Naive thymus-derived CD4-positive, alpha-beta T cell (primary cell): ENCODE measurements at regions not wholly inside any gene's neighbourhood (a gene's known extent, or its start where the extent isn't known, plus 50 kb on each side); places are given as distances from the start of the nearest gene placed in this dataset.

Source experiments
- ATAC-seq: fragments of 150-1000 bp; cut with Tn5 transposase; 2 replicates; pipeline ENCODE4 v1.10.0; 2021; ENCODE audit warnings: mild to moderate bottlenecking, moderate library complexity
- CTCF ChIA-PET: fragments of 350-600 bp; sonication (Branson Sonifier 250); formaldehyde crosslinking; loops from one replicate; lab custom pipeline; 2021; ENCODE audit warnings: antibody characterized with exemption; lab: Charles Lee
- POLR2A ChIA-PET: fragments of 350-600 bp; sonication (Branson Sonifier 250); formaldehyde crosslinking; loops from one replicate; lab custom pipeline; 2021; ENCODE audit warnings: antibody characterized with exemption, inconsistent platforms; lab: Charles Lee
- DNase-seq, 9 donors: peaks; one replicate each; pipeline versions ENCODE4 v3.0.0 to v3.0.0-alpha.2; 2020 to 2022; ENCODE audit warnings: mixed read lengths in 1 of 9
- H3K27ac ChIP-seq: one replicate; pipeline ENCODE4 v1.7.0; 2013; ENCODE audit warnings: mild to moderate bottlenecking, low read depth, low read length, moderate library complexity
- H3K27me3 ChIP-seq, 2 donors: one replicate each; pipeline ENCODE4 v1.7.0; 2013; ENCODE audit warnings: low read length in 2 of 2, mild to moderate bottlenecking in 2 of 2, moderate library complexity in 2 of 2; ENCODE audit not compliant: control insufficient read depth in 2 of 2, insufficient read depth in 2 of 2
- H3K36me3 ChIP-seq, 3 experiments: 1 replicate in 2 of 3; 2 replicates in 1 of 3; pipeline ENCODE4 v1.7.0; 2013; ENCODE audit warnings: low read length in 3 of 3, mild to moderate bottlenecking in 3 of 3, moderate library complexity in 1 of 3; ENCODE audit not compliant: insufficient read depth in 3 of 3, control insufficient read depth in 2 of 3
- H3K4me1 ChIP-seq, 2 donors: one replicate each; pipeline ENCODE4 v1.7.0; 2013; ENCODE audit warnings: low read length in 2 of 2, mild to moderate bottlenecking in 2 of 2, moderate library complexity in 1 of 2; ENCODE audit not compliant: control insufficient read depth in 2 of 2, insufficient read depth in 2 of 2
- H3K4me3 ChIP-seq: 2 replicates; pipeline ENCODE4 v1.7.0; 2013; ENCODE audit warnings: mild to moderate bottlenecking, low read length
- H3K9me3 ChIP-seq, 3 experiments: 1 replicate in 2 of 3; 2 replicates in 1 of 3; pipeline ENCODE4 v1.7.0; 2013; ENCODE audit warnings: low read length in 3 of 3; ENCODE audit not compliant: control insufficient read depth in 2 of 3
- H3K27ac Mint-ChIP-seq, 9 donors: one replicate each; pipeline ENCODE4 v1.8.0; 2020 to 2022; ENCODE audit warnings: mixed read lengths in 9 of 9, mild to moderate bottlenecking in 8 of 9, moderate library complexity in 5 of 9, inconsistent platforms in 2 of 9
- H3K27me3 Mint-ChIP-seq, 5 donors: one replicate each; pipeline ENCODE4 v1.8.0; 2021 to 2022; ENCODE audit warnings: mixed read lengths in 5 of 5, mild to moderate bottlenecking in 1 of 5
- H3K36me3 Mint-ChIP-seq, 5 donors: one replicate each; pipeline ENCODE4 v1.8.0; 2020 to 2022; ENCODE audit warnings: mixed read lengths in 5 of 5, mild to moderate bottlenecking in 3 of 5, inconsistent platforms in 1 of 5
- H3K4me1 Mint-ChIP-seq, 7 donors: one replicate each; pipeline ENCODE4 v1.8.0; 2020 to 2022; ENCODE audit warnings: mixed read lengths in 7 of 7, mild to moderate bottlenecking in 3 of 7, inconsistent platforms in 1 of 7
- H3K4me3 Mint-ChIP-seq, 10 donors: one replicate each; pipeline ENCODE4 v1.8.0; 2020 to 2022; ENCODE audit warnings: mild to moderate bottlenecking in 10 of 10, mixed read lengths in 10 of 10, moderate library complexity in 6 of 10, inconsistent platforms in 2 of 10
- H3K9me3 Mint-ChIP-seq, 11 donors: one replicate each; pipeline ENCODE4 v1.8.0; 2020 to 2022; ENCODE audit warnings: mixed read lengths in 11 of 11, mild to moderate bottlenecking in 4 of 11, inconsistent platforms in 1 of 11, moderate library complexity in 1 of 11
- intact Hi-C, 2 donors: fragments of 100-400 bp; cut with micrococcal nuclease; formaldehyde crosslinking; loops; one replicate each; pipeline ENCODE4 v1.15.1; 2023

GRCh38 chr5:33079548-33079947 is 361.2 kb upstream of the TARS1 start:
- Histone ChIP-seq H3K36me3 (no peaks in the 10 kb centered on the region), H3K9me3 (no peaks in the 10 kb centered on the region), H3K27me3 (no peaks in the 10 kb centered on the region), H3K4me1 (no peaks in the 10 kb centered on the region), H3K27ac (no peak overlapping the region), H3K4me3 (no peak overlapping the region)
- no peaks in the 10 kb centered on the region for H3K36me3 Mint-ChIP-seq
- DNase-seq (no peak), ATAC-seq (no peak)
- H3K4me3 Mint-ChIP-seq, result no peak overlapping the region
- intact Hi-C loops, result no loop called here
- POLR2A ChIA-PET, result no interaction called here
- CTCF ChIA-PET, result no interaction called here
- peaks cover 0 to 9% (median 4%) of the 10 kb centered on the region in 11 donors for H3K9me3 Mint-ChIP-seq
- no peaks in the 10 kb centered on the region for H3K27me3 Mint-ChIP-seq
- no peaks in the 10 kb centered on the region for H3K4me1 Mint-ChIP-seq
- no peak overlapping the region for H3K27ac Mint-ChIP-seq

GRCh38 chr5:33080287-33080686 is 360.5 kb upstream of the TARS1 start:
- peaks cover 0 to 9% (median 4%) of the 10 kb centered on the region in 11 donors for H3K9me3 Mint-ChIP-seq
- Histone ChIP-seq H3K4me3 (no peak overlapping the region), H3K4me1 (no peaks in the 10 kb centered on the region), H3K27me3 (no peaks in the 10 kb centered on the region), H3K9me3 (no peaks in the 10 kb centered on the region), H3K36me3 (no peaks in the 10 kb centered on the region), H3K27ac (no peak overlapping the region)
- H3K4me3 Mint-ChIP-seq, result no peak overlapping the region
- H3K27me3 Mint-ChIP-seq, result no peaks in the 10 kb centered on the region
- ATAC-seq, result no peak
- no peaks in the 10 kb centered on the region for H3K36me3 Mint-ChIP-seq
- no peak overlapping the region for H3K27ac Mint-ChIP-seq
- CTCF ChIA-PET, result no interaction called here
- intact Hi-C loops, result no loop called here
- POLR2A ChIA-PET, result no interaction called here
- H3K4me1 Mint-ChIP-seq, result no peaks in the 10 kb centered on the region
- DNase-seq, result no peak

- Histone ChIP-seq H3K4me1 (no peaks in the 10 kb centered on the region), H3K9me3 (no peaks in the 10 kb centered on the region), H3K4me3 (no peak overlapping the region), H3K27me3 (no peaks in the 10 kb centered on the region), H3K36me3 (no peaks in the 10 kb centered on the region), H3K27ac (no peak overlapping the region)
- ATAC-seq, result no peak
- Mint-ChIP-seq H3K27ac (no peak overlapping the region), H3K36me3 (no peaks in the 10 kb centered on the region), H3K4me3 (no peak overlapping the region), H3K27me3 (no peaks in the 10 kb centered on the region), H3K4me1 (no peaks in the 10 kb centered on the region), H3K9me3 (peaks cover 0 to 18% (median 5%) of the 10 kb centered on the region in 11 donors)
- POLR2A ChIA-PET, result no interaction called here
- no peak for DNase-seq
- CTCF ChIA-PET, result no interaction called here
- intact Hi-C loops, result no loop called here
Observed at GRCh38 chr5:33088176-33088575, 352.6 kb upstream of the TARS1 start.

GRCh38 chr5:33091571-33092363 is 349.0 kb upstream of the TARS1 start:
- H3K36me3 Mint-ChIP-seq, result no peaks in the 10 kb centered on the region
- DNase-seq (no peak), ATAC-seq (no peak)
- H3K27me3 ChIP-seq, result no peaks in the 10 kb centered on the region
- no peaks in the 10 kb centered on the region for H3K27me3 Mint-ChIP-seq
- intact Hi-C loops, result no loop called here
- H3K36me3 ChIP-seq, result no peaks in the 10 kb centered on the region
- H3K4me1 Mint-ChIP-seq, result no peaks in the 10 kb centered on the region
- peaks cover 0 to 24% (median 5%) of the 10 kb centered on the region in 11 donors for H3K9me3 Mint-ChIP-seq
- no peak overlapping the region for H3K4me3 ChIP-seq
- no peak overlapping the region for H3K4me3 Mint-ChIP-seq
- no peak overlapping the region for H3K27ac Mint-ChIP-seq
- ChIA-PET POLR2A (no interaction called here), CTCF (interaction anchor here (0.7 kb wide), 1 partner anchor 93 kb away, joined by 3 read pairs; no protein-coding TSS in a partner anchor)
- H3K4me1 ChIP-seq, result no peaks in the 10 kb centered on the region
- no peaks in the 10 kb centered on the region for H3K9me3 ChIP-seq
- no peak overlapping the region for H3K27ac ChIP-seq

- no peaks in the 10 kb centered on the region for H3K9me3 ChIP-seq
- no peaks in the 10 kb centered on the region for H3K4me1 ChIP-seq
- H3K27me3 ChIP-seq, result no peaks in the 10 kb centered on the region
- Mint-ChIP-seq H3K4me3 (no peak overlapping the region), H3K27ac (no peak overlapping the region), H3K9me3 (peaks cover under 1 to 24% (median 5%) of the 10 kb centered on the region in 11 donors), H3K27me3 (no peaks in the 10 kb centered on the region), H3K36me3 (no peaks in the 10 kb centered on the region), H3K4me1 (no peaks in the 10 kb centered on the region)
- intact Hi-C loops, result no loop called here
- ATAC-seq (no peak), DNase-seq (no peak)
- no peaks in the 10 kb centered on the region for H3K36me3 ChIP-seq
- POLR2A ChIA-PET, result no interaction called here
- H3K4me3 ChIP-seq, result no peak overlapping the region
- H3K27ac ChIP-seq, result no peak overlapping the region
- CTCF ChIA-PET, result no interaction called here
Observed at GRCh38 chr5:33092719-33093118, 348.0 kb upstream of the TARS1 start.

GRCh38 chr5:33102551-33102950 is 338.2 kb upstream of the TARS1 start:
- peaks cover 0 to 13% (median 0%) of the 10 kb centered on the region in 5 donors for H3K36me3 Mint-ChIP-seq
- ATAC-seq (no peak), DNase-seq (no peak)
- Histone ChIP-seq H3K4me1 (no peaks in the 10 kb centered on the region), H3K9me3 (no peaks in the 10 kb centered on the region), H3K27me3 (peaks cover 0 to 2% of the 10 kb centered on the region in 2 donors), H3K36me3 (no peaks in the 10 kb centered on the region), H3K27ac (no peak overlapping the region), H3K4me3 (no peak overlapping the region)
- peaks cover 8 to 55% (median 23%) of the 10 kb centered on the region in 11 donors for H3K9me3 Mint-ChIP-seq
- H3K27ac Mint-ChIP-seq, result no peak overlapping the region
- POLR2A ChIA-PET, result no interaction called here
- H3K4me3 Mint-ChIP-seq, result no peak overlapping the region
- H3K4me1 Mint-ChIP-seq, result peaks cover 0 to 2% (median 0%) of the 10 kb centered on the region in 7 donors
- CTCF ChIA-PET, result no interaction called here
- intact Hi-C loops, result no loop called here
- H3K27me3 Mint-ChIP-seq, result no peaks in the 10 kb centered on the region

GRCh38 chr5:33105521-33105941 is 335.2 kb upstream of the TARS1 start:
- H3K4me1 ChIP-seq, result no peaks in the 10 kb centered on the region
- H3K4me3 Mint-ChIP-seq, result no peak overlapping the region
- H3K36me3 Mint-ChIP-seq, result peaks cover 0 to 10% (median 0%) of the 10 kb centered on the region in 5 donors
- H3K36me3 ChIP-seq, result no peaks in the 10 kb centered on the region
- no peak overlapping the region for H3K27ac ChIP-seq
- H3K9me3 Mint-ChIP-seq, result peaks cover 11 to 72% (median 27%) of the 10 kb centered on the region in 11 donors
- ATAC-seq (no peak), DNase-seq (no peak)
- H3K27ac Mint-ChIP-seq, result no peak overlapping the region
- no peaks in the 10 kb centered on the region for H3K27me3 Mint-ChIP-seq
- peaks cover 0 to 2% (median 0%) of the 10 kb centered on the region in 7 donors for H3K4me1 Mint-ChIP-seq
- H3K4me3 ChIP-seq, result no peak overlapping the region
- ChIA-PET POLR2A (no interaction called here), CTCF (no interaction called here)
- intact Hi-C loops, result no loop called here
- H3K27me3 ChIP-seq, result peaks cover 0 to 2% of the 10 kb centered on the region in 2 donors
- H3K9me3 ChIP-seq, result no peaks in the 10 kb centered on the region
